K562 (cell line): ENCODE measurements at regions not wholly inside any gene's neighbourhood (a gene's known extent, or its start where the extent isn't known, plus 50 kb on each side); places are given as distances from the start of the nearest gene placed in this dataset.
A peak's percentile ranks its signal among the peaks of the same experiment; 100 is the strongest.

Experiments
- BCOR ChIP-seq: fragments of 450-650 bp; IDR thresholded peaks from 2 replicates; pipeline ENCODE4 v1.6.1; 2016
- CEBPG ChIP-seq, 3 experiments: fragments of 200-800 bp in 1 of 3; sonication (Bioruptor generic) in 1 of 3; sonication (generic) in 1 of 3; formaldehyde crosslinking in 1 of 3; IDR thresholded peaks in 2 of 3; conservative IDR thresholded peaks in 1 of 3; 2 replicates each; pipeline versions ENCODE4 v1.6.1 to v1.8.0; 2016 to 2022; ENCODE audit warnings: missing compliant biosample characterization in 2 of 3, missing genetic modification characterization in 2 of 3, mild to moderate bottlenecking in 1 of 3, missing genetic modification reagents in 1 of 3
- RBM25 ChIP-seq: fragments of 200-400 bp; formaldehyde crosslinking; IDR thresholded peaks from 2 replicates; pipeline ENCODE4 v1.6.1; 2018; ENCODE audit warnings: low read length, low read depth, moderate library complexity; ENCODE audit not compliant: severe bottlenecking
- TF ChIP-seq, protein P1 (sequence below): sonication (generic); formaldehyde crosslinking; IDR thresholded peaks from 2 replicates; pipeline ENCODE4 v1.8.1; 2023; ENCODE audit warnings: mild to moderate bottlenecking, missing genetic modification reagents, moderate library complexity
- TF ChIP-seq, protein P2 (sequence below): fragments of 250-450 bp; sonication (Bioruptor Pico); IDR thresholded peaks from 2 replicates; pipeline ENCODE4 v1.8.0; 2022; ENCODE audit warnings: moderate library complexity, mild to moderate bottlenecking, inconsistent platforms
- TF ChIP-seq, protein P3 (sequence below), 2 experiments: fragments of 450-650 bp in 1 of 2; sonication (generic) in 1 of 2; formaldehyde crosslinking in 1 of 2; IDR thresholded peaks; 2 replicates each; pipeline versions ENCODE4 v1.7.1 to v1.9.0; 2016 to 2022; ENCODE audit warnings: inconsistent platforms in 1 of 2, mild to moderate bottlenecking in 1 of 2, missing genetic modification reagents in 1 of 2

DNA sequence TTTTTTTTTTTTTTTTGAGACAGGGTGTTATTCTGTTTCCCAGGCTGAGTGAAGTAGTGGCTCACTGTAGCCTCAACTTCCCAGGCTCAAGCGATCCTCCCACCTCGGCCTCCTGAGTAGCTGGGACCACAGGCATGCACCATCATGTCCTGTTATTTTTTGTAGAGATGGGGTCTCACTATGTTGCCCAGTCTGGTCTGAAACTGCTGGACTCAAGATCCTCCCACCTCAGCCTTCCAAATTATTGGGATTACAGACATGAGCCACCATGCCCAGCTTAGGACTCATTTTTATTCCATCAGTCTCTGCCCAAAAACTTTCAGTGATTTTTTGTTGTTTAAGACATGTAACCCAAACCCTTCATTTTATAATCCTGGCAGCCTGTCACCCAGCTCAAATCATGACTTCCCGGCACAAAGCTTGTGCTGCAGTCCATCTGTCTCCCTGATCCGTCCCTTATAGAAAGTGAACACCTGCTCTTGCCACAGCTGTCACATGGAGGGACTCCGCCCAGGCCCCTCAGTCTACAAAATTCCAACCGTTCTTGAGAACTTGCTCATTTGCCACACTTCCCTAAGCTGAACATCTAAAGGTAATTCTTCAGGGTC, 183.9 kb upstream of the JARID2 start (continued):
- TF ChIP-seq, protein P1, sequence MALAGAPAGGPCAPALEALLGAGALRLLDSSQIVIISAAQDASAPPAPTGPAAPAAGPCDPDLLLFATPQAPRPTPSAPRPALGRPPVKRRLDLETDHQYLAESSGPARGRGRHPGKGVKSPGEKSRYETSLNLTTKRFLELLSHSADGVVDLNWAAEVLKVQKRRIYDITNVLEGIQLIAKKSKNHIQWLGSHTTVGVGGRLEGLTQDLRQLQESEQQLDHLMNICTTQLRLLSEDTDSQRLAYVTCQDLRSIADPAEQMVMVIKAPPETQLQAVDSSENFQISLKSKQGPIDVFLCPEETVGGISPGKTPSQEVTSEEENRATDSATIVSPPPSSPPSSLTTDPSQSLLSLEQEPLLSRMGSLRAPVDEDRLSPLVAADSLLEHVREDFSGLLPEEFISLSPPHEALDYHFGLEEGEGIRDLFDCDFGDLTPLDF (CRISPR knock-in tag) = 0 out of 2 replicates have a peak, but pooled peaks have one; percentile 17
- TF ChIP-seq RBM25 (peak; percentile 81), CEBPG (CRISPR knock-in tag; IDR thresholded peaks at IDR 0.05) (no peak), CEBPG (tag; conservative IDR thresholded peaks at IDR 0.05 in 1 of 2, IDR thresholded peaks at IDR 0.05 in 1 of 2) (no peak), BCOR (peak; percentile 62)
- TF ChIP-seq, protein P2, sequence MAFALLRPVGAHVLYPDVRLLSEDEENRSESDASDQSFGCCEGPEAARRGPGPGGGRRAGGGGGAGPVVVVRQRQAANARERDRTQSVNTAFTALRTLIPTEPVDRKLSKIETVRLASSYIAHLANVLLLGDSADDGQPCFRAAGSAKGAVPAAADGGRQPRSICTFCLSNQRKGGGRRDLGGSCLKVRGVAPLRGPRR = 0 out of 2 replicates have a peak, but pooled peaks have one; percentile 25
- TF ChIP-seq, protein P3, sequence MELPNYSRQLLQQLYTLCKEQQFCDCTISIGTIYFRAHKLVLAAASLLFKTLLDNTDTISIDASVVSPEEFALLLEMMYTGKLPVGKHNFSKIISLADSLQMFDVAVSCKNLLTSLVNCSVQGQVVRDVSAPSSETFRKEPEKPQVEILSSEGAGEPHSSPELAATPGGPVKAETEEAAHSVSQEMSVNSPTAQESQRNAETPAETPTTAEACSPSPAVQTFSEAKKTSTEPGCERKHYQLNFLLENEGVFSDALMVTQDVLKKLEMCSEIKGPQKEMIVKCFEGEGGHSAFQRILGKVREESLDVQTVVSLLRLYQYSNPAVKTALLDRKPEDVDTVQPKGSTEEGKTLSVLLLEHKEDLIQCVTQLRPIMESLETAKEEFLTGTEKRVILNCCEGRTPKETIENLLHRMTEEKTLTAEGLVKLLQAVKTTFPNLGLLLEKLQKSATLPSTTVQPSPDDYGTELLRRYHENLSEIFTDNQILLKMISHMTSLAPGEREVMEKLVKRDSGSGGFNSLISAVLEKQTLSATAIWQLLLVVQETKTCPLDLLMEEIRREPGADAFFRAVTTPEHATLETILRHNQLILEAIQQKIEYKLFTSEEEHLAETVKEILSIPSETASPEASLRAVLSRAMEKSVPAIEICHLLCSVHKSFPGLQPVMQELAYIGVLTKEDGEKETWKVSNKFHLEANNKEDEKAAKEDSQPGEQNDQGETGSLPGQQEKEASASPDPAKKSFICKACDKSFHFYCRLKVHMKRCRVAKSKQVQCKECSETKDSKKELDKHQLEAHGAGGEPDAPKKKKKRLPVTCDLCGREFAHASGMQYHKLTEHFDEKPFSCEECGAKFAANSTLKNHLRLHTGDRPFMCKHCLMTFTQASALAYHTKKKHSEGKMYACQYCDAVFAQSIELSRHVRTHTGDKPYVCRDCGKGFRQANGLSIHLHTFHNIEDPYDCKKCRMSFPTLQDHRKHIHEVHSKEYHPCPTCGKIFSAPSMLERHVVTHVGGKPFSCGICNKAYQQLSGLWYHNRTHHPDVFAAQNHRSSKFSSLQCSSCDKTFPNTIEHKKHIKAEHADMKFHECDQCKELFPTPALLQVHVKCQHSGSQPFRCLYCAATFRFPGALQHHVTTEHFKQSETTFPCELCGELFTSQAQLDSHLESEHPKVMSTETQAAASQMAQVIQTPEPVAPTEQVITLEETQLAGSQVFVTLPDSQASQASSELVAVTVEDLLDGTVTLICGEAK (IDR thresholded peaks at IDR 0.05) = no peak
- TF ChIP-seq, protein P3 (CRISPR knock-in tag; IDR thresholded peaks at IDR 0.05) = no peak
